Activated T-cell treated with anti-CD3 and anti-CD28 coated beads, Interleukin-2, amount 50 U/mL, for 72 hours (primary cell): ENCODE measurements at regions not wholly inside any gene's neighbourhood (a gene's known extent, or its start where the extent isn't known, plus 50 kb on each side); places are given as distances from the start of the nearest gene placed in this dataset.
"Not testable (repeated sequence)": the region's sequence is repeated elsewhere in the genome, so short reads cannot be mapped to it uniquely, and the experiment has no call there.

Source experiments
- ATAC-seq, 2 donors: fragments of 150-1000 bp; cut with Tn5 transposase; replicated peaks in 1 of 2; 2 replicates each; pipeline ENCODE4 v1.10.0; 2021; ENCODE audit warnings: moderate library complexity in 2 of 2, mild to moderate bottlenecking in 1 of 2
- DNase-seq, 2 donors: peaks; one replicate each; pipeline ENCODE4 v3.0.0; 2021 to 2022; ENCODE audit warnings: mixed read lengths in 1 of 2
- H3K27ac Mint-ChIP-seq: one replicate; pipeline ENCODE4 v1.8.0; 2022; ENCODE audit warnings: mild to moderate bottlenecking, moderate library complexity, mixed read lengths
- H3K27me3 Mint-ChIP-seq: one replicate; pipeline ENCODE4 v1.8.0; 2022; ENCODE audit warnings: low read depth, mixed read lengths
- H3K36me3 Mint-ChIP-seq, 2 donors: one replicate each; pipeline ENCODE4 v1.8.0; 2022; ENCODE audit warnings: mixed read lengths in 2 of 2, mild to moderate bottlenecking in 1 of 2; ENCODE audit not compliant: insufficient read depth in 2 of 2
- H3K4me1 Mint-ChIP-seq: one replicate; pipeline ENCODE4 v1.8.0; 2022; ENCODE audit warnings: low read depth, mixed read lengths
- H3K4me3 Mint-ChIP-seq, 2 donors: one replicate each; pipeline ENCODE4 v1.8.0; 2022; ENCODE audit warnings: mild to moderate bottlenecking in 2 of 2, mixed read lengths in 2 of 2, moderate library complexity in 2 of 2
- H3K9me3 Mint-ChIP-seq, 2 donors: one replicate each; pipeline ENCODE4 v1.8.0; 2022; ENCODE audit warnings: mixed read lengths in 2 of 2

- Mint-ChIP-seq H3K4me3 (no peak overlapping the region), H3K27me3 (no peaks in the 10 kb centered on the region), H3K4me1 (no peaks in the 10 kb centered on the region), H3K9me3 (peaks cover 4 to 5% of the 10 kb centered on the region in 2 donors), H3K27ac (no peak overlapping the region), H3K36me3 (peaks cover 0 to 1% of the 10 kb centered on the region in 2 donors)
- no peak for ATAC-seq
- no peak for DNase-seq
These were observed 342.2 kb downstream of the PDCD6IP start for GRCh38 chr3:34140616-34141015.

DNA sequence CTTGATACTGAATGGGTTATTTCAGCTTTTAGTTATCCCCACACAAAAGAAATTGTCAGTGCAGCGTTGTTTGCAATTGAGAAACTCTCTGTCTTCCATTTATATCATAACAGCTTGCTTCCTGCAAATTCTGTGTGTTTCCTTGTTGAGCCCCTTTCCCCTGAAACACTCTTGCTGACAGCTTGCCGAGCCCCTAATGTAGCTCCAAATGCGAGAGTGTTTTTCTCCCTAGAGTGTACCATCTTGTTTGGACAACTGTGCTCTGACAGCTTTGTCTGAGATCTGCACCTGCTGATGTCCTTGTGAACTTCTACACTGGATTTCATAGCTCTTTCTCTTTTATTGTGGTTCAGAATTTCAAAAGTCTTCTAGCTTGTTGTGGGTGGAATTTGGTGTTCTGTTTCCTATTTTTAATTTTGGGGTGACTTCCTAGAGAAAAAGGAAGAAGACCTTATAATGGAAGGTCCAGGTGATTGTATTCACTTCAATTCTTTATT lies 343.5 kb downstream of the PDCD6IP start:
- Mint-ChIP-seq H3K27ac (no peak overlapping the region), H3K9me3 (peaks cover 4 to 5% of the 10 kb centered on the region in 2 donors), H3K4me1 (no peaks in the 10 kb centered on the region), H3K27me3 (no peaks in the 10 kb centered on the region), H3K36me3 (peaks cover 0 to 1% of the 10 kb centered on the region in 2 donors), H3K4me3 (no peak overlapping the region)
- DNase-seq (no peak), ATAC-seq (no peak)

- ATAC-seq: no peak
- no peak for DNase-seq
- Mint-ChIP-seq H3K9me3 (no peaks in the 10 kb centered on the region), H3K4me3 (no peak overlapping the region), H3K36me3 (no peaks in the 10 kb centered on the region), H3K4me1 (no peaks in the 10 kb centered on the region), H3K27ac (no peak overlapping the region), H3K27me3 (no peaks in the 10 kb centered on the region)
These were observed 347.4 kb downstream of the PDCD6IP start for GRCh38 chr3:34145796-34146195.

- no peaks in the 10 kb centered on the region for H3K9me3 Mint-ChIP-seq
- H3K27me3 Mint-ChIP-seq: no peaks in the 10 kb centered on the region
- no peak for ATAC-seq
- H3K27ac Mint-ChIP-seq: no peak overlapping the region
- no peaks in the 10 kb centered on the region for H3K36me3 Mint-ChIP-seq
- H3K4me3 Mint-ChIP-seq: no peak overlapping the region
- no peaks in the 10 kb centered on the region for H3K4me1 Mint-ChIP-seq
- no peak for DNase-seq
These were observed 348.2 kb downstream of the PDCD6IP start for GRCh38 chr3:34146596-34146995.

- ATAC-seq (no peak), DNase-seq (no peak)
- H3K27me3 Mint-ChIP-seq: no peaks in the 10 kb centered on the region
- H3K27ac Mint-ChIP-seq: no peak overlapping the region
- no peaks in the 10 kb centered on the region for H3K4me1 Mint-ChIP-seq
- H3K4me3 Mint-ChIP-seq: no peak overlapping the region
- no peaks in the 10 kb centered on the region for H3K9me3 Mint-ChIP-seq
- no peaks in the 10 kb centered on the region for H3K36me3 Mint-ChIP-seq
These were observed 352.6 kb downstream of the PDCD6IP start for GRCh38 chr3:34150992-34151391.

DNA sequence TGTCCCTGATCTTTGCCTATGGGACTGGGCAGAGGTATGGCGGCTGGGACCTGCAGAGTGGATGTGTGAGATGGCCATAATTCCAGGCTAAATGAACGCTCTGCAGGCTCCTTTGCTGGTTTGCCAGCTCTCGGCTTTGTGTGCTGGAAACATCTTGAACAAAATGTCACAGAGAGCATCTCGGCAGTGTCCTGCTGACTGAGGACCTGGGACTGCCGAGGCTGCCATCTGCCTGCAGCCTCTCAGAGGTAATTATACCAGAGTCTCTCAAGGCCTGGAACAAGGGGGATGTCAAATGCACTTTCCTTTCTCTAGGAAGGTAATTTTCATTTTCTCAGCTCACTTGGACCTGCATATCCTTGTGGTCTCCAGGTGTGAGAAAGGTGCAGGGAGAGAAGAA lies 354.2 kb downstream of the PDCD6IP start:
- Mint-ChIP-seq H3K27ac (no peak overlapping the region), H3K9me3 (no peaks in the 10 kb centered on the region), H3K4me1 (no peaks in the 10 kb centered on the region), H3K36me3 (no peaks in the 10 kb centered on the region), H3K4me3 (no peak overlapping the region), H3K27me3 (no peaks in the 10 kb centered on the region)
- DNase-seq (no peak), ATAC-seq (no peak)

- H3K4me3 Mint-ChIP-seq: no peak overlapping the region
- ATAC-seq (no peak), DNase-seq (no peak)
- H3K27me3 Mint-ChIP-seq: no peaks in the 10 kb centered on the region
- no peaks in the 10 kb centered on the region for H3K9me3 Mint-ChIP-seq
- H3K36me3 Mint-ChIP-seq: no peaks in the 10 kb centered on the region
- H3K27ac Mint-ChIP-seq: no peak overlapping the region
- H3K4me1 Mint-ChIP-seq: no peaks in the 10 kb centered on the region
These were observed 356.7 kb downstream of the PDCD6IP start for GRCh38 chr3:34155108-34155507.

DNA sequence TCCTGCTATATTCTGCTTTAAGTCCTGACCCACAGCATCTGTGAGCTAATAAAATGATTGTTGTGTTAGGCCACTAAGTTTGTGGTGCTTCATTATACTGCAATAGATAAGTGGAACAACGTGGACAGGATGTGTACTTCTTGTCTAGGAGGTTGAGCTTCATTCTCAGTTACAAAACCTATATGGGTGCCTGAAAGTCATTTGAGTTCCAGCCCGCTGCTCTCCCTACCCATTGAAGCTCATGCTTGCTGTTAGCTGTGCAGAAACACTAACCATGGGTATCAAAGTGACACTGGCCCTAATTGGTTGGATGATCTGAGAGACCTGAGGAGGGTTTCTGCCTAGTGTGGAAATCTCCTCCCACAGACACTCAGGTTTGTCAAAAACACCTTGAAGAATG lies 357.2 kb downstream of the PDCD6IP start:
- no peak overlapping the region for H3K4me3 Mint-ChIP-seq
- no peak overlapping the region for H3K27ac Mint-ChIP-seq
- ATAC-seq: no peak
- DNase-seq: no peak
- no peaks in the 10 kb centered on the region for H3K9me3 Mint-ChIP-seq
- H3K27me3 Mint-ChIP-seq: no peaks in the 10 kb centered on the region
- H3K36me3 Mint-ChIP-seq: no peaks in the 10 kb centered on the region
- no peaks in the 10 kb centered on the region for H3K4me1 Mint-ChIP-seq

DNA sequence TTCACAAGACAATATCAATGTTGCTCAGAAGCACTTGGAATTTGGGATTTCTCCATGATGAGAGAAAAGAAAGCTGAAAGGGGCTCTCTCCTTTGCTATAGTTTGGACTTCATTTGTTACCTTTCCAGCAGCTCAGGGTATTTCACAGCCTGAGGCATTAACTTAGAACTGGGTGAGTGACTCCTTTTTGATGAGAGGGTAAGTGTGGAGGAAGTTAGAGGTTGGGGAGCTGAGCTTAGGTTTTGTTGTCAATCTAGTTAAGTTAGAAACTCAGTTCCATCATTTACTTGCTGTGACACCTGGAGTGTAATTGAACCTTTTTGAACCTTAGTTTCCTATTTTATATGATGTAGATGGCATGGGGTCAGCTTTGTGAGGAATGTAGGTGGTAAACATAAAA lies 359.1 kb downstream of the PDCD6IP start:
- no peak for DNase-seq
- no peak for ATAC-seq
- no peak overlapping the region for H3K27ac Mint-ChIP-seq
- no peaks in the 10 kb centered on the region for H3K9me3 Mint-ChIP-seq
- no peaks in the 10 kb centered on the region for H3K36me3 Mint-ChIP-seq
- no peak overlapping the region for H3K4me3 Mint-ChIP-seq
- no peaks in the 10 kb centered on the region for H3K4me1 Mint-ChIP-seq
- no peaks in the 10 kb centered on the region for H3K27me3 Mint-ChIP-seq

- ATAC-seq (no peak), DNase-seq (no peak)
- Mint-ChIP-seq H3K36me3 (no peaks in the 10 kb centered on the region), H3K4me3 (no peak overlapping the region), H3K27me3 (no peaks in the 10 kb centered on the region), H3K9me3 (no peaks in the 10 kb centered on the region), H3K4me1 (no peaks in the 10 kb centered on the region), H3K27ac (no peak overlapping the region)
These were observed 361.4 kb downstream of the PDCD6IP start for GRCh38 chr3:34159613-34160420.

- H3K36me3 Mint-ChIP-seq, H3K9me3 Mint-ChIP-seq, H3K4me3 Mint-ChIP-seq, DNase-seq, H3K4me1 Mint-ChIP-seq, H3K27me3 Mint-ChIP-seq, H3K27ac Mint-ChIP-seq, ATAC-seq: not testable (repeated sequence)
These were observed 371.2 kb downstream of the PDCD6IP start for GRCh38 chr3:34169636-34170035.

GRCh38 chr3:34174740-34175139 lies 376.3 kb downstream of the PDCD6IP start:
- no peak for DNase-seq
- Mint-ChIP-seq H3K4me1 (peaks cover 4% of the 10 kb centered on the region), H3K4me3 (no peak overlapping the region), H3K27ac (no peak overlapping the region), H3K36me3 (no peaks in the 10 kb centered on the region), H3K27me3 (no peaks in the 10 kb centered on the region), H3K9me3 (peaks cover 0 to 2% of the 10 kb centered on the region in 2 donors)
- ATAC-seq: no peak

DNA sequence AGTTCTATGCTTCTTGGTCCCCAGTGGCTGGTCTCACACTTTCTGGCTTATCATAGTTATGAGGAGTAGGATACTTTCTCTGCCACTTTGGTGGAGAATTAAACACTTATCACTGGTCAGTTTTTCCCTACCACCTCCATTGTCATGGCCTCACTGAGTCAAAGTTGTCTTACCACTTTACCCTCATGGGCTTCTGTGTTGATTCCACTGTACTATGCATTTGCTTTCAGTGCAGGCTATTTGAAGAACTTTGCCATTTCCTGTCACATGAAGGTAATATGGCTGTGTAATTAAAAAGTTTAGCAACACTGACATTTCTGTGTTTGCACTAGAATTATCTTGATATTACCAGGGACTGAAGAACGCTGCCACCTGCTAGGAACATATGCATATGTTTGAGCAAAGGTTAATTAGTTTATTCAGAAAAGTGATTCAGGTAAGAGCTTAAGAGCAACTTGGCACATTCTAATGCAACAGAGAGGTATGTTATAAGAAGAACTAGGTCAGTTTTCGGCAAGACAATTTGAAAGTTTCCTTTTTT lies 377.3 kb downstream of the PDCD6IP start:
- H3K9me3 Mint-ChIP-seq: peaks cover 0 to 2% of the 10 kb centered on the region in 2 donors
- no peaks in the 10 kb centered on the region for H3K27me3 Mint-ChIP-seq
- no peaks in the 10 kb centered on the region for H3K36me3 Mint-ChIP-seq
- H3K27ac Mint-ChIP-seq: no peak overlapping the region
- H3K4me3 Mint-ChIP-seq: no peak overlapping the region
- H3K4me1 Mint-ChIP-seq: peaks cover 4% of the 10 kb centered on the region
- DNase-seq (no peak), ATAC-seq (no peak)

DNA sequence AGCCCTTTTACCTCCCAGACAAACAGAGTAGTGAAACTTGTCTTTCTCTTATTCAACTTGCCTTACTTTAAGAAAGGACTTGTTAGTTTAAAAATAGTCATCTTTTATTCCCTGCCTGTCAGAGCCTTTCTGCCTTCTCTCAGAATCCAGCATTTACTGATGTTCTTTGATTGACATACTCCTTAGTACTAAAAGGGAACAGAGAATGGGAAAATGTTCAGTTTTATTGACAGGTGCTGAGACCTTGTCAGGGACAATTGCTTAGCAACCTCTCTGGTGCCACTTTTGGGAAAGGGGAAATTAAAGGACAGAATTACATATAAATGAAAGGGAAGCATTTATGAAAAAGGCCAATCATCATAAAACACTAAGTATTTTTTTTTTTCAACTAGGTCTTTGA lies 378.3 kb downstream of the PDCD6IP start:
- H3K27ac Mint-ChIP-seq: no peak overlapping the region
- peaks cover 0 to 2% of the 10 kb centered on the region in 2 donors for H3K9me3 Mint-ChIP-seq
- peaks cover 4% of the 10 kb centered on the region for H3K4me1 Mint-ChIP-seq
- no peaks in the 10 kb centered on the region for H3K36me3 Mint-ChIP-seq
- DNase-seq (no peak), ATAC-seq (no peak)
- H3K4me3 Mint-ChIP-seq: no peak overlapping the region
- H3K27me3 Mint-ChIP-seq: no peaks in the 10 kb centered on the region
